ENCODE measurements at regions not wholly inside any gene's neighbourhood (a gene's known extent, or its start where the extent isn't known, plus 50 kb on each side); places are given as distances from the start of the nearest gene placed in this dataset.
"Not testable (repeated sequence)": the region's sequence is repeated elsewhere in the genome, so short reads cannot be mapped to it uniquely, and the experiment has no call there.

DNA sequence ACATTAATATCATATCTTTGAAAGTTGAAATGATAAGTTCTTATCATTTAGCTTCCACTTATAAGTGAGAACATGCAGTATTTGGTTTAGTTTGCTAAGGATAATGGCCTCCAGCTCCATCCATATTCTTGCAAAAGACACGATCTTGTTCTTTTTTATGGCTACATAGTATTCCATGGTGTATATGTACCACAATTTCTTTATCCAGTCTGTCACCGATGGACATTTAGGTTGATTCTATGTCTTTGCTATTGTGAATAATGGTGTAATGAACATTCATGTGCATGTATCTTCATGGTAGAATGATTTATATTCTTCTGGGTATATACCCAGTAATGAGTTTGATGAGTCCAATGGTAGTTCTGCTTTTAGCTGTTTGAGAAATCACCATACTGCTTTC is 135.0 kb upstream of the PRR16 start:
- no peaks in the 10 kb centered on the region for H3K36me3 ChIP-seq (ENCODE audit: control insufficient read depth, insufficient read depth, low read length)
- H3K9ac ChIP-seq (ENCODE audit: low read depth, low read length) = no peak overlapping the region
- no peak overlapping the region for H3K4me3 ChIP-seq (ENCODE audit: low read depth, low read length)
- H3K27ac ChIP-seq (ENCODE audit: low read depth, low read length) = no peak overlapping the region
- no peaks in the 10 kb centered on the region for H3K27me3 ChIP-seq (ENCODE audit: control insufficient read depth, insufficient read depth, low read length)
- H3K4me1 ChIP-seq (ENCODE audit: control insufficient read depth, insufficient read depth, low read length) = no peaks in the 10 kb centered on the region
- H3K9me3 ChIP-seq (ENCODE audit: control insufficient read depth, insufficient read depth, low read length) = no peaks in the 10 kb centered on the region

DNA sequence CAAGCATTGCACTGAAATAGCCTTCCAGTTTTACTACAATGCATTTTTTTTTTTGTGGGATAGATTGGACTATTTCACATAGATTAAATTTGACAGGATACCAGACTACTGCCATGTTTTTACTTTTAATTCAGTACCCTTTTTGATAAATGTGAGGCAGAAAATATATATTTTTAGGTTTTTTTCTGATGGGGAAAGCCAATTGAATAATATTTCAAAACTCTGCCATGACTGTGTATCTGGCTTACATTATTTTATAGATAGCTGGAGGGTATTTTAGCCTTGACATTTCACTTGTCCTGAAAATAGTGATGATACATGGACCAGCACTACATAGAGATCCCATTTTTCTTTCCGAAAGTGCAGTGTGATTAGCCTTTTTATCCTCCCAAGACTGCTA is 133.5 kb upstream of the PRR16 start:
- no peaks in the 10 kb centered on the region for H3K9me3 ChIP-seq (ENCODE audit: control insufficient read depth, insufficient read depth, low read length)
- no peaks in the 10 kb centered on the region for H3K27me3 ChIP-seq (ENCODE audit: control insufficient read depth, insufficient read depth, low read length)
- H3K4me1 ChIP-seq (ENCODE audit: control insufficient read depth, insufficient read depth, low read length) = no peaks in the 10 kb centered on the region
- no peaks in the 10 kb centered on the region for H3K36me3 ChIP-seq (ENCODE audit: control insufficient read depth, insufficient read depth, low read length)
- H3K27ac ChIP-seq (ENCODE audit: low read depth, low read length) = no peak overlapping the region
- H3K9ac ChIP-seq (ENCODE audit: low read depth, low read length) = no peak overlapping the region
- H3K4me3 ChIP-seq (ENCODE audit: low read depth, low read length) = no peak overlapping the region

DNA sequence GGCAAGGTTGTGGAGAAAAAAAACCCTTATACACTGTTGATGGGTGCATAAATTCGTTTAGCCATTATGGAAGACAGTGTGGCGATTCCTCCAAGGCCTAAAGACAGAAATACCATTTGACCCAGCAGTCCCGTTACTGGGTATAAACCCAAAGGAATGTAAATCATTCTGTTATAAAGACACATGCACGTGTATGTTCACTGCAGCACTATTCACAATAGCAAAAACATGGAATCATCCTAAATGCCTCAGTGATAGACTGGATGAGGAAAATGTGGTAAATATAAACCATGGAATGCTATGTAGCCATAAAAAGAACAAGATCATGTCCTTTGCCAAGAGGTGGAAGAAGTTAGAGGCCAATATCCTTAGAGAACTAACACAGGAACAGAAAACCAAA is 119.9 kb upstream of the PRR16 start:
- H3K9ac ChIP-seq (ENCODE audit: low read depth, low read length) = no peak overlapping the region
- no peaks in the 10 kb centered on the region for H3K27me3 ChIP-seq (ENCODE audit: control insufficient read depth, insufficient read depth, low read length)
- no peak overlapping the region for H3K4me3 ChIP-seq (ENCODE audit: low read depth, low read length)
- no peaks in the 10 kb centered on the region for H3K9me3 ChIP-seq (ENCODE audit: control insufficient read depth, insufficient read depth, low read length)
- no peaks in the 10 kb centered on the region for H3K36me3 ChIP-seq (ENCODE audit: control insufficient read depth, insufficient read depth, low read length)
- H3K4me1 ChIP-seq (ENCODE audit: control insufficient read depth, insufficient read depth, low read length) = no peaks in the 10 kb centered on the region
- H3K27ac ChIP-seq (ENCODE audit: low read depth, low read length) = no peak overlapping the region

DNA sequence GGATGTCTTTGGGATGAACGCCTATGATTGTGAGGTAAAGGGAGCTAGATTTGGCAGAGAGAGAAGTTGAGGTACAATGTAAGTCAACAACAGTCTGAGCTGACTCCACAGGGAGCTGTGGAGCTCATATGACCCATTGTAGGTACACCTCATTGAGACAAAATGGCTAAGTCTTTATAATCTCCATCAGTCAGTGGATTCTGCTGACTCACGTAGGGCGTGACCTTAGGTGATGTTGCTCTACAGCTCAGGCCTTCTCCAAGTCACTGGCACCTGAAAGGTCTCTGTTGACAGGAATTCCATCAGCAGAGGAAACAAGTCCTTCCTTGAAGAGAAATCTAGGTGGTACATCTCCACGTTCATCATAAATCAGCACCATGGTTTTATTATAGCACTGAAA is 118.2 kb upstream of the PRR16 start:
- no peaks in the 10 kb centered on the region for H3K36me3 ChIP-seq (ENCODE audit: control insufficient read depth, insufficient read depth, low read length)
- H3K9ac ChIP-seq (ENCODE audit: low read depth, low read length) = no peak overlapping the region
- H3K27ac ChIP-seq (ENCODE audit: low read depth, low read length) = no peak overlapping the region
- no peaks in the 10 kb centered on the region for H3K9me3 ChIP-seq (ENCODE audit: control insufficient read depth, insufficient read depth, low read length)
- no peaks in the 10 kb centered on the region for H3K4me1 ChIP-seq (ENCODE audit: control insufficient read depth, insufficient read depth, low read length)
- H3K4me3 ChIP-seq (ENCODE audit: low read depth, low read length) = no peak overlapping the region
- H3K27me3 ChIP-seq (ENCODE audit: control insufficient read depth, insufficient read depth, low read length) = no peaks in the 10 kb centered on the region

DNA sequence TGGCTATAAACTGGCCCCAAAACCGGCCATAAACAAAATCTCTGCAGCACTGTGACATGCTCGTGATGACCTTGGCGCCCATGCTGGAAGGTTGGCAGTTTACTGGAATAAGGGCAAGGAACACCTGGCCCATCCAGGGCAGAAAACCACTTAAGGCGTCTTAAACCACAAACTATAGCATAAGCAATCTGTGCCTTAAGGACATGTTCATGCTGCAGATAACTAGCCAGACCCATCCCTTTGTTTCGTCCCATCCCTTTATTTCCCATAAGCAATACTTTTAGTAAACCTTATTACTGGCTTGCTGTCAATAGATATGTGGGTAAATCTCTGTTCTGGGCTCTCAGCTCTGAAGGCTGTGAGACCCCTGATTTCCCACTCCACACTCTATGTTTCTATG is 113.0 kb upstream of the PRR16 start:
- not testable (repeated sequence) for H3K9ac ChIP-seq (ENCODE audit: low read depth, low read length); H3K36me3 ChIP-seq (ENCODE audit: control insufficient read depth, insufficient read depth, low read length); H3K27me3 ChIP-seq (ENCODE audit: control insufficient read depth, insufficient read depth, low read length); H3K4me3 ChIP-seq (ENCODE audit: low read depth, low read length); H3K27ac ChIP-seq (ENCODE audit: low read depth, low read length); H3K4me1 ChIP-seq (ENCODE audit: control insufficient read depth, insufficient read depth, low read length)
- H3K9me3 ChIP-seq (ENCODE audit: control insufficient read depth, insufficient read depth, low read length) = peaks cover 11% of the 10 kb centered on the region

DNA sequence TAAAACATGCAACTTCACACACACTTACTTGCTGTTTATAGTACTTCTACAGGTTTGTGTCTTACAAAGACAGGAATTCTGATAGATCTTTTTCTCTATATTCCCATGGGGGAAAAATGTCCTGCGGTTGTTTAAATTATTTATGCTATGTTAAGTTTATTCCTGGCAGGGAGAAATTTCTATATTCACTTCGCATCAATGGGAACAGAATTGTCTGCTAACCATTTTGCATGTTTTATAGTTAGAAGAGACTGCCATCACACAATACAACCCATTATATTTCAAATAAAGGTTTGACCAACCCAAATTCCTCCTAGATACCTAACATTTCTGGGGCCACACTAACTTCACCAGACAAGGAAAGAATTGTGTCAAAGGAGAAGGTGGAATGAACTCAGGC is 110.0 kb upstream of the PRR16 start:
- Histone ChIP-seq H3K36me3 (ENCODE audit: control insufficient read depth, insufficient read depth, low read length) (no peaks in the 10 kb centered on the region), H3K27me3 (ENCODE audit: control insufficient read depth, insufficient read depth, low read length) (no peaks in the 10 kb centered on the region), H3K4me3 (ENCODE audit: low read depth, low read length) (no peak overlapping the region), H3K4me1 (ENCODE audit: control insufficient read depth, insufficient read depth, low read length) (no peaks in the 10 kb centered on the region; the same call in 1 of the 2 replicates), H3K9ac (ENCODE audit: low read depth, low read length) (no peak overlapping the region), H3K27ac (ENCODE audit: low read depth, low read length) (no peak overlapping the region), H3K9me3 (ENCODE audit: control insufficient read depth, insufficient read depth, low read length) (peaks cover 11% of the 10 kb centered on the region)

DNA sequence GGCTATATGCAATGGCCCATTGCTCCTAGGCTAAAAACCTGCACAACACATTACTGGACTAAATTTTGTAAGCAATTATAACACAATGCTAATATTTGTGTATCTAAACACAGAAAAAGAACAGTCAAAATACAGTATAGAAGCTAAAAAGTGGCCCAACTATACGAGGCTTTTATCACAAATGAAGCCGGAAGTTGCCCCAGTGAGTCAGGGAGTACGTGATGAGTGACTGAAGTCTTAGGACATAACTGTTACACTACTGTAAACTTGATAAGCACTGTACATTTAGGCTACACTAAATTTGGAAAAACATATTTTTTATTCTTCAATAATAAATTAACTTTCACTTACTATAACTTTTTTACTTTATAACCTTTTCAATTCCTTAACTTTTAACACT is 105.2 kb upstream of the PRR16 start:
- H3K27ac ChIP-seq (ENCODE audit: low read depth, low read length) = no peak overlapping the region
- no peak overlapping the region for H3K9ac ChIP-seq (ENCODE audit: low read depth, low read length)
- no peaks in the 10 kb centered on the region for H3K27me3 ChIP-seq (ENCODE audit: control insufficient read depth, insufficient read depth, low read length)
- H3K4me1 ChIP-seq (ENCODE audit: control insufficient read depth, insufficient read depth, low read length) = no peaks in the 10 kb centered on the region; the same call in 1 of the 2 replicates
- no peaks in the 10 kb centered on the region for H3K9me3 ChIP-seq (ENCODE audit: control insufficient read depth, insufficient read depth, low read length)
- no peaks in the 10 kb centered on the region for H3K36me3 ChIP-seq (ENCODE audit: control insufficient read depth, insufficient read depth, low read length)
- H3K4me3 ChIP-seq (ENCODE audit: low read depth, low read length) = no peak overlapping the region

DNA sequence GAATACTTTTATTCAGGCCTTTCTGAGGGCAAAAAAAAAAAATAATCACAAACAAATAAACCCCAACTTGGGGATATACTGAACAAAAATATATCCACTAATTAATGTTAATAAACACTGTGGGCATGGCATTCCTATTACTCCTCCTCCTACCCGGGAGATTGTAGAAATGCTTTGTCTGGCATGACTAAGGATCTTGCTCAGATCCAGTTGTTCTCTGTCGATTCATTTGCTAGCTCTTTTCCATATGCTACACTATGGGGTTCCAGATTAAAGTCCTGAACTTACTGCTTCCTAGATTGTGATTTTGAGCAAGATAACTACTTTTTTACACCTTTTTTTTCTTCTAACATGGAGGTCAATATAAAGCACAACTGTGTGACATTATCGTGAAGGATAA is 102.2 kb upstream of the PRR16 start:
- Histone ChIP-seq H3K27ac (ENCODE audit: low read depth, low read length) (no peak overlapping the region), H3K36me3 (ENCODE audit: control insufficient read depth, insufficient read depth, low read length) (no peaks in the 10 kb centered on the region), H3K9me3 (ENCODE audit: control insufficient read depth, insufficient read depth, low read length) (no peaks in the 10 kb centered on the region), H3K4me3 (ENCODE audit: low read depth, low read length) (no peak overlapping the region), H3K9ac (ENCODE audit: low read depth, low read length) (no peak overlapping the region), H3K27me3 (ENCODE audit: control insufficient read depth, insufficient read depth, low read length) (no peaks in the 10 kb centered on the region), H3K4me1 (ENCODE audit: control insufficient read depth, insufficient read depth, low read length) (no peaks in the 10 kb centered on the region)

DNA sequence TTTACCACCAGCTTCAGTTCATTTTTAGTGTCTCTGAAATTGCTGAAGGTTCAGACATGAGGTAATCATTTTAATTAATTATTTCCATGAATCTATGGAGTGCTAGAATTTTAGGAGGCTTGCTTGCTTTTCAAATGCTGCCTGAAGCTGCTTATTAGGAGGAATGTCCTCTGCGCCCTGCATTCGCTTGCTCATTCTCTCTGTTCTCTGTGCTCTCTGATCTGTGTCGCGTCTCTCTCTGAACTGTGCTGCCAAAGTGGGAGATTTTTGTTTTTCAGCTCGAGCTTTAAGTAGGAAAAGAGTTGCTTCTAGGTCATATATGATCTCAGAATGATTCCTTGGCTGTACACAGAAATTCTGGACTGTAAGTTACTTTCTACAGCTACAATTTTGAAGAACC is 101.7 kb upstream of the PRR16 start:
- H3K4me1 ChIP-seq (ENCODE audit: control insufficient read depth, insufficient read depth, low read length) = no peaks in the 10 kb centered on the region
- H3K27me3 ChIP-seq (ENCODE audit: control insufficient read depth, insufficient read depth, low read length) = no peaks in the 10 kb centered on the region
- H3K27ac ChIP-seq (ENCODE audit: low read depth, low read length) = no peak overlapping the region
- H3K4me3 ChIP-seq (ENCODE audit: low read depth, low read length) = no peak overlapping the region
- no peaks in the 10 kb centered on the region for H3K36me3 ChIP-seq (ENCODE audit: control insufficient read depth, insufficient read depth, low read length)
- no peak overlapping the region for H3K9ac ChIP-seq (ENCODE audit: low read depth, low read length)
- H3K9me3 ChIP-seq (ENCODE audit: control insufficient read depth, insufficient read depth, low read length) = no peaks in the 10 kb centered on the region

DNA sequence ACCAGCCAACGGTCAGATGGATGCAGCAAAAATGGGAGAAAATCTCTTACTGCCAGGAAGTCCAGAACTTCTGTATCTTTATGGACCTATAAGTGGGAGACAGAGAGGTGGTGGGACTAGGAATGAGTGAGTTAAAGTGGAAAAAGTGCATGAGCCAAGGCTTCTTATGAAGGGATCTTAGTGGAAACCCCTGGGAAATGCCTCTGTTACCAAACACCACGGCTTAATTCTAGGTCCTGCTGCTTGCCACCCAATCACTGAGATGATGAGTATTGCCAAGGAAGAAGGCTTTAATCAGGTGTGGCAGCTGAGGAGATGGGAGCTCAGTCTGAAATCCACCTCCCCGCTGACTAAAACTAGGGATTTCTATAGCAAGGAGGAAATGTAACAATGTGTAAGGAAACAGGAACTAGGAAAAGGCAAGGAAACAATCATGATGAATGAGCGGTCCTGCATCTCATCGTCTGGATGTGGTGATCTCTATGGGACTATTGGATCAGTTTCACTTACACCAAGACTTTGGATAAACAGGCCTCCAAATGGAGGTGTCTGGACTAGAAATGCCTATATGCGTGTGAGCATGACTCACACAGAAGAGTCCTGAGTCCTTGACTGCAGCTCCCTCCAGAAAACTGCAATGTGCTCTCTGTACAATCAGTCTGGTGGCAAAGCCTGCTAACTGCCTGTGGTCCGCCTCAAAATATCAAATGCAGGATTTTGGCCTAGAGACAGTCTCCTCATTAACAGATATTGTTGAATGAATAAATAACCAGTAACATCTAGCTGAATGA is 98.2 kb upstream of the PRR16 start:
- Histone ChIP-seq H3K27me3 (ENCODE audit: control insufficient read depth, insufficient read depth, low read length) (no peaks in the 10 kb centered on the region), H3K36me3 (ENCODE audit: control insufficient read depth, insufficient read depth, low read length) (no peaks in the 10 kb centered on the region), H3K4me1 (ENCODE audit: control insufficient read depth, insufficient read depth, low read length) (no peaks in the 10 kb centered on the region), H3K27ac (ENCODE audit: low read depth, low read length) (no peak overlapping the region), H3K9me3 (ENCODE audit: control insufficient read depth, insufficient read depth, low read length) (peaks cover 7% of the 10 kb centered on the region; the same call in 1 of the 2 replicates), H3K4me3 (ENCODE audit: low read depth, low read length) (no peak overlapping the region), H3K9ac (ENCODE audit: low read depth, low read length) (no peak overlapping the region)

DNA sequence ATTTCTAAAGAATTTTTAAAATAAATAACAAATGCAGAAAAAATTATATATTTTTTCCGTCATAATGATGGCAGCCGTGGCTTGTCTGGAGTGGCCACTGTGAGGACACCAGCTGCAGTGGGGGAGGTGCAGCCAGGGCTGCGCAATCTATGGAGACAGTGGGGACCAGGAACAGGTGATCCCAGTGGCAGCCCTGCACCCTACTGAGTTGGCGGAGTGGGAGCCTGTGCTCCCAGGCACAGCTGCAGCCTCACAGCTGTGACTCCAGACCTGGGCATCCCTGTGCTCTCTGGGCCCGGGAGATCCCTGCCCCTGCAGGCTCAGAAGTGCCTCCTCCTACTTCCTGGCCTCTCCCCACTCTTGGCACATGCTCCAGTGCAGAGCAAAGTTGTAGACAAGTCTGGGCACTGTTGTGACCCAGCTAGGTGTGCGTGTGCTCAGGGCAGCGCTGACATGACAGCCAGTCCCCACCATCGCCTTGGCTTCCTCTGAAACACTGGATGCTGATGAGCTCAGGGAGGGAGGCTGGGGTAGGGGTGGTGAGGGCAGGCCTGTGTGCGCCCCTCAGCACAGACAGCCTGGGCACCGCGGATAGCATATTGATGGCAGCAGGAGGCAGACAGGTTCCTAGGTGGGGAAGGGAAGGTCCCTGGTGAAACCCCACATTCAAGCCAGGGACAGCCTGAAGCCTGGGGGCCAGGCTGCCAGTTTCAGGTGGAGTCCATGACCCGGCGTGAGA is 96.0 kb upstream of the PRR16 start:
- H3K4me3 ChIP-seq (ENCODE audit: low read depth, low read length) = no peak overlapping the region
- H3K4me1 ChIP-seq (ENCODE audit: control insufficient read depth, insufficient read depth, low read length) = no peaks in the 10 kb centered on the region
- no peaks in the 10 kb centered on the region for H3K27me3 ChIP-seq (ENCODE audit: control insufficient read depth, insufficient read depth, low read length)
- H3K9me3 ChIP-seq (ENCODE audit: control insufficient read depth, insufficient read depth, low read length) = peaks cover 7% of the 10 kb centered on the region; the same call in 1 of the 2 replicates
- no peak overlapping the region for H3K9ac ChIP-seq (ENCODE audit: low read depth, low read length)
- no peaks in the 10 kb centered on the region for H3K36me3 ChIP-seq (ENCODE audit: control insufficient read depth, insufficient read depth, low read length)
- H3K27ac ChIP-seq (ENCODE audit: low read depth, low read length) = no peak overlapping the region

Measured in HUES48 (cell line).